K562 (cell line): ENCODE measurements at regions not wholly inside any gene's neighbourhood (a gene's known extent, or its start where the extent isn't known, plus 50 kb on each side); places are given as distances from the start of the nearest gene placed in this dataset.

Source experiments
- ATAC-seq: fragments of 200-7000 bp; cut with Tn5 transposase; 3 replicates; pipeline ENCODE4 v1.9.1; 2020; ENCODE audit warnings: moderate library complexity
- BruUV-seq: library from RNA; stranded (reverse); fragments of 400-500 nt; replicated peaks from 2 replicates; lab custom pipeline; 2021; lab: Mats Ljungman, UMichigan
- CTCF ChIA-PET: fragments of 300-600 bp; formaldehyde crosslinking; extraction: SDS; loops from one replicate; lab custom pipeline; 2021; ENCODE audit warnings: low intra/inter-chr PET ratio; lab: Yijun Ruan, JAX
- POLR2A ChIA-PET: fragments of 300-600, 350-650 bp; sonication (Branson Sonifier 250); formaldehyde crosslinking; extraction: SDS; loops from one replicate; lab custom pipeline; 2021; ENCODE audit warnings: antibody characterized with exemption, inconsistent platforms; lab: Yijun Ruan, JAX
- DNase-seq, 4 experiments: peaks; one replicate each; pipeline versions ENCODE4 v3.0.0 to v3.0.0-alpha.2; 2011 to 2018; ENCODE audit warnings: low spot score in 3 of 4, mixed read lengths in 3 of 4; ENCODE audit errors: extremely low read depth in 1 of 4
- FAIRE-seq: peaks from 2 replicates; lab custom pipeline; 2011; peaks lifted over from hg19 to GRCh38; lab: Jason Lieb, UNC
- H2AFZ ChIP-seq: 2 replicates; pipeline ENCODE4 v1.6.0; 2011; ENCODE audit warnings: low read depth, low read length, control low read depth, inconsistent platforms
- H3K27ac ChIP-seq: fragments of 200-600 bp; 3 replicates; pipeline ENCODE4 v1.8.0; 2011; ENCODE audit warnings: low read depth, mild to moderate bottlenecking, control low read depth, inconsistent platforms, low read length, moderate library complexity, mixed read lengths; ENCODE audit errors: extremely low read depth
- H3K27me3 ChIP-seq, 2 experiments: fragments of 300-600 bp in 1 of 2; 2 replicates in 1 of 2; 3 replicates in 1 of 2; pipeline versions ENCODE4 v1.6.0 to v1.8.0; 2011; ENCODE audit warnings: inconsistent platforms in 2 of 2, low read length in 2 of 2, mild to moderate bottlenecking in 1 of 2, mixed read lengths in 1 of 2, moderate library complexity in 1 of 2; ENCODE audit not compliant: control insufficient read depth in 2 of 2, insufficient read depth in 2 of 2
- H3K36me3 ChIP-seq: fragments of 300-600 bp; 3 replicates; pipeline ENCODE4 v1.8.0; 2011; ENCODE audit warnings: mild to moderate bottlenecking, low read length, inconsistent platforms; ENCODE audit not compliant: control insufficient read depth, insufficient read depth
- H3K4me1 ChIP-seq, 2 experiments: fragments of 200-600 bp in 1 of 2; replicated peaks in 1 of 2; 2 replicates in 1 of 2; 3 replicates in 1 of 2; pipeline versions ENCODE4 v1.5.1 to v1.8.0; 2011; ENCODE audit warnings: inconsistent platforms in 2 of 2, low read length in 2 of 2, mild to moderate bottlenecking in 1 of 2, mixed read lengths in 1 of 2, moderate library complexity in 1 of 2; ENCODE audit not compliant: control insufficient read depth in 2 of 2, insufficient read depth in 2 of 2
- H3K4me2 ChIP-seq: 2 replicates; pipeline ENCODE4 v1.6.1; 2011; ENCODE audit warnings: low read length, control low read depth, inconsistent platforms, mixed read lengths; ENCODE audit not compliant: insufficient read depth
- H3K4me3 ChIP-seq: fragments of 200-600 bp; sonication (generic), shearing (Covaris generic); 2 replicates; pipeline ENCODE4 v1.5.1; 2016; ENCODE audit warnings: control low read depth, inconsistent platforms
- H3K79me2 ChIP-seq: fragments of 200-600 bp; 3 replicates; pipeline ENCODE4 v1.8.0; 2011; ENCODE audit warnings: low read length, inconsistent platforms; ENCODE audit not compliant: control insufficient read depth, insufficient read depth
- H3K9ac ChIP-seq, 2 experiments: 2 replicates each; pipeline versions ENCODE4 v1.6.0 to v1.6.1; 2011; ENCODE audit warnings: low read depth in 2 of 2, low read length in 2 of 2, control low read depth in 1 of 2, inconsistent platforms in 1 of 2, mild to moderate bottlenecking in 1 of 2, mixed read lengths in 1 of 2; ENCODE audit not compliant: insufficient read depth in 1 of 2
- H3K9me1 ChIP-seq: one replicate; pipeline ENCODE4 v1.6.0; 2011; ENCODE audit warnings: inconsistent platforms, mild to moderate bottlenecking, low read length, moderate library complexity; ENCODE audit not compliant: control insufficient read depth, insufficient read depth
- H3K9me3 ChIP-seq: replicated peaks from 2 replicates; pipeline ENCODE4 v1.5.1; 2011; ENCODE audit warnings: low read depth, low read length, inconsistent platforms; ENCODE audit not compliant: control insufficient read depth, insufficient read depth
- H4K20me1 ChIP-seq: replicated peaks from 2 replicates; pipeline ENCODE4 v1.6.1; 2011; ENCODE audit warnings: low read length, inconsistent platforms, mixed read lengths; ENCODE audit not compliant: control insufficient read depth, insufficient read depth
- CREB3 ChIP-seq: fragments of 450-650 bp; conservative IDR thresholded peaks from 2 replicates; pipeline ENCODE4 v1.6.1; 2016; ENCODE audit warnings: missing genetic modification characterization, low read depth, mild to moderate bottlenecking, missing compliant biosample characterization, moderate library complexity
- GTF2A2 ChIP-seq: IDR thresholded peaks from 2 replicates; pipeline ENCODE4 v1.6.1; 2016; ENCODE audit warnings: mild to moderate bottlenecking, missing genetic modification characterization, missing compliant biosample characterization
- MAFF ChIP-seq: IDR thresholded peaks from 2 replicates; pipeline ENCODE4 v1.6.1; 2012; ENCODE audit warnings: low read length, improper control_type of control experiment
- NKRF ChIP-seq: fragments of 450-650 bp; IDR thresholded peaks from 2 replicates; pipeline ENCODE4 v1.6.1; 2016; ENCODE audit warnings: borderline replicate concordance
- SETDB1 ChIP-seq: IDR thresholded peaks from one replicate; pipeline ENCODE4 v1.6.1; 2012; ENCODE audit warnings: low read length, control low read depth, inconsistent platforms
- TAF1 ChIP-seq: IDR thresholded peaks from 2 replicates; pipeline ENCODE4 v1.6.1; 2011; ENCODE audit warnings: mild to moderate bottlenecking, low read length, moderate library complexity; ENCODE audit not compliant: insufficient read depth, control insufficient read depth, severe bottlenecking; ENCODE audit errors: extremely low read depth
- TAL1 ChIP-seq: fragments of 450-650 bp; IDR thresholded peaks from 2 replicates; pipeline ENCODE4 v1.6.1; 2016; ENCODE audit warnings: mild to moderate bottlenecking
- ZBTB7A ChIP-seq: IDR thresholded peaks from 2 replicates; pipeline ENCODE4 v1.6.1; 2011; ENCODE audit warnings: low read depth, mild to moderate bottlenecking, low read length, moderate library complexity, borderline replicate concordance; ENCODE audit not compliant: control insufficient read depth
- ZFX ChIP-seq: sonication (generic); formaldehyde crosslinking; IDR thresholded peaks from 2 replicates; pipeline ENCODE4 v1.8.0; 2022; ENCODE audit warnings: mild to moderate bottlenecking, missing genetic modification reagents, moderate library complexity
- ZNF407 ChIP-seq: fragments of 450-650 bp; IDR thresholded peaks from 2 replicates; pipeline ENCODE4 v1.6.1; 2016; ENCODE audit warnings: low read depth
- ZNF764 ChIP-seq: fragments of 250-450 bp; sonication (Bioruptor Pico); IDR thresholded peaks from 2 replicates; pipeline ENCODE4 v1.4.0; 2020; ENCODE audit warnings: low read depth, mild to moderate bottlenecking, moderate library complexity
- WGBS: fragments of 100-300 bp; shearing (Covaris generic); methylation state at CpG from one replicate; pipeline ENCODE4 v1.1.6; 2016; ENCODE audit warnings: low coverage, mixed read lengths; ENCODE audit not compliant: insufficient coverage; ENCODE audit errors: missing lambda C conversion rate; 5-methylcytosine and 5-hydroxymethylcytosine counted together
- in situ Hi-C: fragments of 300-500 bp; cut with MboI; formaldehyde crosslinking; loops from 4 replicates; pipeline ENCODE4 v1.15.0; 2018; ENCODE audit warnings: inconsistent platforms, mixed read lengths
- intact Hi-C: fragments of 100-400 bp; cut with micrococcal nuclease; formaldehyde crosslinking; loops from 2 replicates; pipeline ENCODE4 v1.14.2; 2022

GRCh38 chr2:216296856-216297255, 75.4 kb downstream of the MARCHF4 start (continued):
- TF ChIP-seq ZBTB7A (no peak), GTF2A2 (tag) (no peak), ZFX (no peak), ZNF764 (CRISPR knock-in tag) (no peak)

- H3K4me3 ChIP-seq: no peak overlapping the region
- 42% methylated on average over 2 of the region's 2 CpGs for WGBS
- intact Hi-C loops: no loop called here
- no peak overlapping the region for H3K9ac ChIP-seq
- no peak for FAIRE-seq
- H2AFZ ChIP-seq: no peak overlapping the region
- H3K4me1 ChIP-seq: peaks cover 0 to 10% of the 10 kb centered on the region in 2 experiments; a peak in 4 of 5 replicates
- no peak for DNase-seq
- no peak for ATAC-seq
- peaks cover 0 to 8% of the 10 kb centered on the region in 2 experiments; a peak in 3 of 5 replicates for H3K27me3 ChIP-seq
- no peaks in the 10 kb centered on the region for H3K36me3 ChIP-seq
- H3K9me1 ChIP-seq: no peaks in the 10 kb centered on the region
- no TSS peak for BruUV-seq
- POLR2A ChIA-PET: interaction anchor here (0.6 kb wide), 1 partner anchor 19 kb away, joined by 3 read pairs; no protein-coding TSS in a partner anchor
- in situ Hi-C loops: no loop called here
- H3K27ac ChIP-seq: no peak overlapping the region
- no peaks in the 10 kb centered on the region for H3K9me3 ChIP-seq
- H3K4me2 ChIP-seq: no peak overlapping the region
- no peaks in the 10 kb centered on the region for H4K20me1 ChIP-seq
- CTCF ChIA-PET: no interaction called here
- H3K79me2 ChIP-seq: no peaks in the 10 kb centered on the region
- TF ChIP-seq NKRF: no peak
- no peak for TF ChIP-seq TAF1
- TF ChIP-seq CREB3 (tag): no peak
- TF ChIP-seq ZNF407: no peak
- TF ChIP-seq TAL1: no peak
- TF ChIP-seq MAFF: no peak
- no peak for TF ChIP-seq SETDB1
Observed at GRCh38 chr2:216294305-216294704, 78.0 kb downstream of the MARCHF4 start.
